Mammary epithelial cell (primary cell): ENCODE measurements at regions not wholly inside any gene's neighbourhood (a gene's known extent, or its start where the extent isn't known, plus 50 kb on each side); places are given as distances from the start of the nearest gene placed in this dataset.

Experiments used
- CTCF ChIP-seq, 2 donors: IDR thresholded peaks in 1 of 2; conservative IDR thresholded peaks in 1 of 2; 2 replicates each; pipeline ENCODE4 v1.5.1; 2011 to 2012; ENCODE audit warnings: inconsistent platforms in 2 of 2, low read length in 2 of 2, mild to moderate bottlenecking in 2 of 2, control low read depth in 1 of 2, low read depth in 1 of 2; ENCODE audit not compliant: insufficient read depth in 1 of 2; ENCODE audit errors: extremely low read depth in 1 of 2
- EZH2 ChIP-seq: IDR thresholded peaks from 2 replicates; pipeline ENCODE4 v1.6.1; 2012; ENCODE audit warnings: low read length, inconsistent platforms, borderline replicate concordance

- TF ChIP-seq CTCF (conservative IDR thresholded peaks at IDR 0.05 in 1 of 2, IDR thresholded peaks at IDR 0.05 in 1 of 2; ENCODE audit: extremely low read depth in 1 of 2, insufficient read depth in 1 of 2, low read depth in 1 of 2, low read length in 2 of 2) (no peak), EZH2 (no peak)
These were observed 431.1 kb downstream of the ZEB2 start for GRCh38 chr2:144088863-144089262.
